ENCODE measurements at regions not wholly inside any gene's neighbourhood (a gene's known extent, or its start where the extent isn't known, plus 50 kb on each side); places are given as distances from the start of the nearest gene placed in this dataset.

DNA sequence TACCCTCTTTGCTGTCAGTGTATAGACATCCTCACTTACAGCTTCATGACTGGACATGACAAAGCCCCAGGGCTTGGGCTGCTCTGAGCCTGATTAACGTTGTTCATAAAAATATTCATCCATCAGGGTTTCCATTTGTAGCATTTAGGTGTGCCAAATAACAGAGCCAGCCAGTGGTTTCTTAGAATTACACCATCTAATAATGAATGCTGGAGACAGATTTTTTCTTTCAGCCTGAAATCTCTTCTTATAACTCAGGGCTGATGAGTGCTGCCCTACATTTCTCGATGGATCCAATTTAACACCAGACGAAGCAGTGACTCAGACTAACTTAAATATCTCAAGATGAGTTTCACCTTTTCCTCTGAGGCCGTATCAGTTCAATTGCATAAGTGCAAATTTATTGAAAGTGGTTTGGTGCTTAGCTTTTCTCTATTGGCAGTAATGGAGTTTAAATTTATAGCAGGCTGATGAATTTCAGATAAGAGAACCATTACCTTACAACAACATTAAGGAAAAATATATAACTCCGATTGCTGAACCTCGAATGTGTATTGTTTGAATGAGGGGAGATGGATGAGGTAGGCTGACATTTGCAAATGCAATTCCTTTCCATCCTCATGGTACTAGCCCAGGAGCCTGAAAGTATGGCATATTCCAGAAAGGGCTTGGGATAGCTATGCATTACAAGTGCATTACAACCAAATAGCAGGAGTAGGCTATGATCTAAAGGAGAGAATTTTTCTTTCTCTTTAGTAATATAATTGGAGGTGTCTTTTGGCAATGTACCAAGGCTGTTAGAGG, 900.6 kb downstream of the KCNMA1 start:
- in situ Hi-C loops (cut with HindIII; ENCODE audit: low sequenced_read_pairs), result no loop called here
- DNase-seq (ENCODE audit: low spot score), result no peak

DNA sequence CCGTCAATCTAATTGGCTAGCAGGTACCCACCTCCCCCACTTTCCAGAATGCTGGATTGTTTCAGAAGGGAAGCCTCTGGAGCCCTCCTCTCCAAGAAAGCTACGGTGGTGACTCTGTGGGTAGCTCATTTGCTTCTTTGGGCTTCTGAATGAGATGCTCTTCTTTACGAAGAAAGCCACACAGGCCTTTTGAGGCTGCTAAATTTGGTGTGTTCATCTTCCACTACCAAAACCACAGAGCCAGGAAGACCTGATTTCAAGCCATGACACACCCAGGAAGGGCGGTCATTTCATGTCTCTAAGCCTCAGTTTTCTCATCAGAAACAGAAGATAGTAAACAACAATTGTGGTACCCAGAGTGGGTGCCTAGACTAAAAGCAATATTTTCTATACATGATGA, 901.2 kb downstream of the KCNMA1 start:
- no peak for DNase-seq (ENCODE audit: low spot score)
- in situ Hi-C loops (cut with HindIII; ENCODE audit: low sequenced_read_pairs), result no loop called here

DNA sequence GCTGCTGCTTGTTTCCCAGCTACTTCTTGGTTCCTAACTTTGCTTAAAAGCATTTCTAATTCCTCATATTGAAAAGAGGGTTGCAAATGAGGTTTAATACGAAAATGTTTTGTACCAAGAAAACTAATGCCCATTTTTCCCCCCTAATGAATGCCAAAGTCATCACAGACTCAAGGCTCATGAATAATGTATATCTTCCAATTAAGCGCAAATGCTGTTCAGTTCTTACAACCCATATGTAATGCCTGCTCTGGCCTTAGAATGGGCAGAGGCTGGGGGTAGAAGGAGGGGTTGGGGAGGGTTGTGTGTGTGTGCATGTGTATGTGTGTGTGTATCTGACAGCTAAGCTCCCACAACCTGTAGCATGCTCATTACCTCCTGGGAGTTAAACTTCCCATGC, 901.7 kb downstream of the KCNMA1 start:
- in situ Hi-C loops (cut with HindIII; ENCODE audit: low sequenced_read_pairs), result no loop called here
- DNase-seq (ENCODE audit: low spot score), result no peak

DNA sequence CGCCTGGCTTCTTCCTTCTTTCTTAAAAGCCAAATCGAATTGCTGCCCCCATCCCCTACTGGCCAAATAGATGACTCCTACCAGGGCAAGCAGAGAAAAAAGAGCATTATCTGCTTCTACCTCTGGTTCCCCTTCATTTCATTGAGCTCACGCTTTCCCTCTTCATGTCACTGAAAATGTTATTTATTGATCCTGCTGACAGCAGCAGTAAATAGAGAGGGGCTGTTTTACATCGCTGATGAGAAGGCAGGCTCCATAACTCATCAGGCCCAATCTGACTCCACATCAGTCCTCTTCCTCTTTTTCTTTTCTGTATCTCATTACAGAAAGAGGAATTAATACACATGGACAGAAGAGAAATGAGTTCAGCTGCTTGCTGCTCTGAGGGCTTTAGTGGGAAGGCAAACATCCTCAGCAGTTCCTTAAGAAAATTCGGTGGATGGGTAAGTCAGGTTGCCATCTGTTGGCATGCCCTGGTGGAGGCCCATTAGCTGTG, 904.1 kb downstream of the KCNMA1 start:
- DNase-seq (ENCODE audit: low spot score), result no peak
- in situ Hi-C loops (cut with HindIII; ENCODE audit: low sequenced_read_pairs), result no loop called here

DNA sequence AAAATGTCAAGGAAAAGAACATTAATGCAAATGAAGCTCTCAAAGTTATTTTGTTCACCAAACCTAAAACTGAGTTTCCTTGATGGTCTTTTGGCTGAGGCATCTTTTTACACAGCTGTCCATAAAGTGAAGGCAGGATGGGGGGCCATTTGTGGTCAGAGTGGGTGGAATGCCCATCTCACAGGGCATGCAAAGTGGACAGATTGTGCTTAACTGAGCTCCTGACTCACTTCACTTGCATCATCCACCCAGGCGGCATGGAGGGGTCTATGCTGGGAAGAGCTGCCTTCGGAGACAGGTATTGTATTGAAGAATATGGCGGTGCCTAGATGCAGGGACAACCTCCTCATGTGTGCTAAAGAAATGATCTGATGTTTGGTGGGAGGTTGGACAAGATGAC, 905.3 kb downstream of the KCNMA1 start:
- in situ Hi-C loops (cut with HindIII; ENCODE audit: low sequenced_read_pairs), result no loop called here
- no peak for DNase-seq (ENCODE audit: low spot score)

DNA sequence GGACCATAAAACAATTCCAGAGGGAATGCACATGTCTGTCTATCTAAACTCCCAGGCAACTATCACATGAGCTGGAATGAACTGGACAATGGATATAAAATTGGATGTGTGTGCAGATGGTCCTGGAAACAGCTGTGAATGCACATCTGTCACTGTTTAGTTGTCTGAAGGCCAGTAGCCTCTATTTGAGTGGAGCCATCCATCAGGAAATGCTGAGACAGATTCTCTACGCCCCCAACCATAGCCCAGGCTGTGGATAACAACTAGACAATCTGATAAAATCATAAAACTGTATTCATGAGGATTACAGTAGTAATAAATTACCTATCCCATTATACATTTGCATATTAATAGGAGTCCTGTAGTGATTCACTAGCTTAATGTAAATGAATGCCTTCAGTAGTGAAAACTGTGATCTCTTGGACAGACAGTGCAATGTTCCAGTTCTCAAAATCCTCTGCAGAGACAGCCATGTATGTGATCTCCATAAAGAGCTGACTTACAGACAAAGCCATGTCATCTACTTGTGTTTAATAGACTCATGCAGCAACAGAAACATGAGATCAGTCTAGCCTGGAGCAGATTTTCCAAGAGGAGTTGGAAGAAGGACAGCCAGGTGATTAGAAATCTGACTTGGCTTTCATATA, 907.6 kb downstream of the KCNMA1 start:
- in situ Hi-C loops (cut with HindIII; ENCODE audit: low sequenced_read_pairs), result no loop called here
- DNase-seq (ENCODE audit: low spot score), result no peak

DNA sequence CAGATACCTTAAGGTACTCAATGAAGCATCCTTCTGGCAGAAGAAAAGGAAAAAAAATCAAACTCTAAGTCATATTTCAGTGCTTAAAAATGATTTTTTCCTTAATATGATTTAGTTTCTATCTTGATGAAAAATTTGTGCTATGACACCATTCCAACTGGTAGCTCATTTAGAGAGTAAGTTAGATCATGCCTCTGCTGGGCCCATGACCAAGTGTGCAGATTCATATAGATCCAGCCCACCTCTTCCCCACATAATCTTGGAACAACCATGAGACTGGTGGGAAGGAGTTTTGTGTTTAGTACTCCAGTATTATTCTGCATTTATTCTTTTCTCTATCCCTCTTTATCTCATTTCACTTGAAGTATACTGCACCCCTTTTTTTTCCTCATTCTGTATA, 908.3 kb downstream of the KCNMA1 start:
- DNase-seq (ENCODE audit: low spot score), result no peak
- in situ Hi-C loops (cut with HindIII; ENCODE audit: low sequenced_read_pairs), result no loop called here

DNA sequence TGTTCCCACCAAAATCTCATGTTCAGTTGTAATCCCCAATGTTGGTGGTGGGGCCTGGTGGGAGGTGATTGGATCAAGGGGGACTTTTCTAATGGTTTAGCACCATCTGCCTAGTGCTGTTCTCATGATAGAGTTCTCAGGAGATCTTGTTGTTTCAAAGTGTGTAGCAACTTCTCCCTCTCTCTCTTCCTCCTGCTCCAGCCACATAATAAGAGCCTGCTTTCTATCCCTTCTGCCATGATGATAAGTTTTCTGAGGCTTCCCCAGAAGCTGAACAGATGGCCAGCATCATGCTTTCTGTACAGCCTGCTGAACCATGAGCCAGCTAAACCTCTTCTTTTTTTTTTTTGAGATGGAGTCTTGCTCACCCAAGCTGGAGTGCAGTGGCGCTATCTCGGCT, 910.6 kb downstream of the KCNMA1 start:
- in situ Hi-C loops (cut with HindIII; ENCODE audit: low sequenced_read_pairs), result no loop called here
- no peak for DNase-seq (ENCODE audit: low spot score)

DNA sequence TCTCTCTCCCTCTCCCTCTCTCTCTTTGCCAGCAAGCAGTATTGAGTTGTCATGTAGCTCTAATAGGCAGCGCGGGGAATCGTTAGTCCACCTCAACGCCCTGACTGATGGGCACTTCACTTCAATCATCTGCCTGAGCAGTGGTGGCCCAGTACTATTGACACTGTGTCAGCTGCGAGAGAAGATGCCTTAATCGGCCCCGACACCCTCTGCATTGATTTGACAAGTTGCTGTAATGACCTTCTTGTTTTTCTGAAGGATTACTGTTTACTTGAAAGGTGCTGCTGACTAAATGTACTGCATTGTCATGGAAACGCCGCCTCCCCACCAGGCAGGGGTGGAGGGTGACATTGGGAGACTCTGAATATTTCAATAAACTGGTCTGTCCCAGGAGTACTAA, 913.8 kb downstream of the KCNMA1 start:
- in situ Hi-C loops (cut with HindIII; ENCODE audit: low sequenced_read_pairs), result no loop called here
- DNase-seq (ENCODE audit: low spot score), result no peak

DNA sequence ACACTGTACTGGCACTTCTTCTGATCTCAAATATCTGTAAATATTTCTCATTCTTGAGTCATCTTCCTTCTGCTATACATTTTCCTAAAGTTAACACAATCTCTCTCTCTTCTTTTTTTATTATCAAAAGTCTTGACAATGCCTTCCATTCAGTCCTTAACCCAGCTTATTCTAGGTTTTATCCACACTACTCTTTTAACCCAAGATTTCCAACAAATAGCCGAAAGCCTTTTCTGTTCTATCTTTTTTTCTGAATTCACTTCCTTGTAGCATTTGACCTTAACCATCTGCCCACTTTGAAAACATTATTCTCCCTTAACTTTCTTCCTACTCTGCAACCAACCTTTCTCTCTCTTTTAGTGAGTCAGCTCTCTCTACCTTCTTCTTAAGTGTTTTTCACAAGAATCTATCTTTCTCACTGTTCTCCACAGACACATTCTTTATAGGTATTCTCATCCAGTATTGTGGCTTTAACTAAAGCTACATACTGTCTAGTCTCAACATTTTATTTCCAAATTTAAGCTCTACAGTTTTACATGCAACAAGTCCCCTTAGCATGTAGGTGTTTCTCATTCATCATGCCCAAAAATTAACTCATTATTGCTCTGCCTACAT, 915.6 kb downstream of the KCNMA1 start:
- in situ Hi-C loops (cut with HindIII; ENCODE audit: low sequenced_read_pairs), result no loop called here
- DNase-seq (ENCODE audit: low spot score), result no peak

DNA sequence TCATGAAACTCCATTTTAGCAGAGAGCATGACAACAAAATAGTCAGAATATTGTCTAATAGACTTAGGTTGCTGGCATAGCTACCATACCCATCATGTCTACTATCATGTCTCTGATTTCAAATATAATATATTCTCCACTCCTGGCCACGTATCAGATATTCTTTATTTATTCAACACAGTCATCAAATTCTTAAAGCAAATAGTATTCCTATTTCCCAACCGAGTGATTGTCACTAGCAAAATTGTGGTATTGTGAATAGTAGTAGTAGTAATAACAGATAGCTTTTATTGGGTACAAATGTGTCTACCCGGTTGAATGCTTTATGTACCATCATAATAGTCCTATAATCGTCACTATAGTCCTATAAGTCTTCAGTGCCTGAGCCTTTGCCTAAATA, 918.6 kb downstream of the KCNMA1 start:
- DNase-seq (ENCODE audit: low spot score), result no peak
- in situ Hi-C loops (cut with HindIII; ENCODE audit: low sequenced_read_pairs), result no loop called here

DNA sequence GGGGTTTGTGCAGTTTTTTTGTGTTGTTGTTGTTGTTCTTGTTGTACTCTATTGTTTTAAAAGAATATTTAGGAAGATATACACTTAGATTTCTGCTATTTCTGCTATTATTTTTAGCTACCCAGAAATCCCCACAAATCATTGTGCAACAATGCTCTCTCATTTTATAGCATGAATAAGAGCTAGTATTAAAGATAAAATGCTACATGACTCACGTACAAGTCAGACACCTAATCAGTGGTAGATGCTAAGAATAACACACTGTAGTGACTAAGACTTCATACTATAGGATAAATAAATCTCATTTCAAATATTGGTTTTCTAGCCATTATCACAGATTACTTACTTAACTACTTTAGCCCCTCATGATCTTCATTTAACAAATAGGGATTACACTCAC, 920.5 kb downstream of the KCNMA1 start:
- no peak for DNase-seq (ENCODE audit: low spot score)
- in situ Hi-C loops (cut with HindIII; ENCODE audit: low sequenced_read_pairs), result no loop called here

DNA sequence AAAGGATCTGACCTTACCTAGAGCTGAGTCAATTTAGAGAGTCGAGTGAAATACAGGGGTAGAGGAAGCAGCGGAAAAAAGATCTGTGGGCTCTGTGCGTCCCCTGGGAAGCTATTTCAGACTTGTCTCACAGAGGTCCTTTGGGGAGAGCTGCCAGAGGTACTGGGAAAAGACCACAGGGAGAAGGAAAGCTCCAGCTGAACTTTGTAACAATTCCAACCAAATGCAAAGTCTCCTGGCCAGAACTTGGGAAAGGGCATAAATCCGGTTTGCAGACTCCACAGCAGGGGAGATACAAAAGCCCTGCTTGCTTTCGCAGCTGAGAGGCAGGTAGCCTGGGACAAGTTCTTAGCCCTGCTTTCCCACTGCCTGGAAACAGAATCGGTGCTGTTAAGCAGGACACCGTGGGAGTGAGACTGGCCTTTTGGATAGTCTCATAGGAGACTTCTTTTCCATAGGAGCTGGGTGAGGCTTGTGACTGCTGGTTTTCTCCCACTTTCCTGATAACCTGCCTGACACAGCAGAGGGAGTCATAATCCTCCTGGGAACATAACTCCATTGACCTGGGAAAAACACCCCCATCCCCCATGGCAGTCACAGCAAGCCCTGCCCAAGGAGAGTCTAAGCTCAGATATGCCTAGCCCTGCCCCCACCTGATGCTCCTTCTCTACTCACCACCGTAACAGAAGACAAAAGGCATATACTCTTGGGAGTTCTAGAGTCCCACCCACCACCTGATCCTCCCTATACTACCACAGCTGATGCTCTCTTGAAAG, 926.2 kb downstream of the KCNMA1 start:
- no peak for DNase-seq (ENCODE audit: low spot score)
- in situ Hi-C loops (cut with HindIII; ENCODE audit: low sequenced_read_pairs), result no loop called here

DNA sequence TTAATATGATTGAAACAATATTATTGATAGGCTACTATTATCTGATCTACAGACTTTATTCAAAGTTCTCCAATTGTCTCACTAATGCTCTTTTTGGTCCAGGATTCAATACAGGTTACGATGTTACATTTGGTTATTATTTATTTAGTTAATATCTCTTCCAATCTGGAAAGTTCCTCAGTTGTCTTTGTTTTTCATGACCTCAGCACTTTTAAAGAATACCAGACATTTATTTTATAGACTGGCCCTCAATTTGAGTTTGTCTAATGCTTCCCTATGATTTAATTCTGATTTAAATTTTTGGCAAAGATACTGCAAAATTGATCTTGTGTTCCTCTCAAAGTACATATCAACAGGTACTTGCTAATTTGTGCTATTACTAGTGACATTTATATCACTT, 937.4 kb downstream of the KCNMA1 start:
- in situ Hi-C loops (cut with HindIII; ENCODE audit: low sequenced_read_pairs), result no loop called here

DNA sequence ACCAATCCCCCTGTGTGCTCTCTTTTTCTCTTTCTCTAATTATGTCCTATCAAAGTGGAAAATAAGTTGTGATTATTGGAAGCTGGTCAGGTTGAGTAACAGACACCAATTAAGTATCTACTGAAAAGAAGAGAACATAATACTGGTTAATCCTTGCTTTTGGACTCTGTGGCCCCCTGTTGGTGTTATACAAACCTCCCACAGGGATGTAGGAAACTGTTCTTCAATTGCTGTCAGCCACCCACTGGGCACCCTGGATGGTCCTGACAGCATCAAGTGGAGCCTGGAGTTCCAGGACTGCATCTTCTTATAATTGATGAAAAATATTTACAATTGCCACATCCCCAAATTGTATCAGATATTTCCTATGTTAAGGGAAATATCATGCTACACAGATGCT, 939.7 kb downstream of the KCNMA1 start:
- in situ Hi-C loops (cut with HindIII; ENCODE audit: low sequenced_read_pairs), result no loop called here
- DNase-seq (ENCODE audit: low spot score), result no peak

More for the DNA sequence above, 937.4 kb downstream of the KCNMA1 start:
- DNase-seq (ENCODE audit: low spot score), result no peak

DNA sequence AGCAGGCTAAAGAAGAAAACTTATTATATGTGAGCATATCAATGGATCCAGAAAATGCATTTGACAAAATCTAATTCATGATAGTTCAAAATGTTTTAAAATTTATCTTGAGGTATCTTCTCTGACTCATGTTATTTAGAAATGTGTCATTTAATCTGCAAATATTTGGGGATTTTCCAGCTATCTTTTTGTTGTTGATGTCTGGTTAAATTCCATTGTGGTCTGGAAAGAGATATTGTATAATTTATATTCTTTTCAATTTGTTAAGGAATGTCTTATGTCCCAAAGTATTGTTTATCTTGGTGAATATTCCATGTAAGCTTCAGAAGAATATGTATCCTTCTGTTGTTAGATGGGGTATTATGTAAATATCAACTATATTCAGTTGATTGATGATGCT, 942.5 kb downstream of the KCNMA1 start:
- in situ Hi-C loops (cut with HindIII; ENCODE audit: low sequenced_read_pairs), result no loop called here
- no peak for DNase-seq (ENCODE audit: low spot score)

DNA sequence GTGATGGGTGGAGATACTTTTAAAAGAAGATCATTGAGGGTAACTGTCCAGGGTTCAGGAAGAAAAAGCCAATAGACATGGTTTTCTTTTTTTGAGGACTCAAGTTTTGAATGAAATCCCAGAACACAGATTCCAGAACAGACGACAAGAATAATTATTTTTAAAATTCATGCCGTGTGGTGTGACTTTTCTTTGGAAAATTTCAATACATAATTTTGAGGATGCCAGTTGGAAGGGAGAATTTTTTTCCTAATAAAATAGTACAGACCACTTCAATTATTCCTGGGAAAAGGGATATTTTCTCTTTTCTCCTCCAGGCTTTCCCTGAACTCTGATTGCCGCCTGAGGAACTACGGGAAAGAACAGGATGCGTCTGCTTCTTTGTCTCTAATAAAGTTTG, 951.4 kb downstream of the KCNMA1 start:
- in situ Hi-C loops (cut with HindIII; ENCODE audit: low sequenced_read_pairs), result no loop called here

DNA sequence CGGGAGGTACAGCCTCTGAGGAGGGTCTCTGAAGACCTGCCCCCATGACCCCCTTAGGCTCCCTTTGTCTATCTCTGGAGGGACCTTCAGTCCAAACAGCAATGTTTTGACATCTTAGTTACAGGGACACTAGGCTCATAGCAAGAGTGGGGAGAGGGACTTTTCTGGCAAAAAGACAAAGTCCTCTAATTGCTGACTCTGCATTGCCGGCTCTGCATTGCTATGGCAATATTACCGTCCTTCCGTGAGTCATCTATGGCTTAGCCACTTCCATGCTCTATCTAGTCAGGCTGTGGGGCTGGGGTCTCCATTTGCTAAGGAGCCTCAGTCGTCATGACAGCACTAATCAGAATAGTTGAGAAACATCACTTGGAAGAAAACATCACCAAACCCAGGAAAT, 952.6 kb downstream of the KCNMA1 start:
- in situ Hi-C loops (cut with HindIII; ENCODE audit: low sequenced_read_pairs), result no loop called here
- DNase-seq (ENCODE audit: low spot score), result no peak

More for the DNA sequence above, 951.4 kb downstream of the KCNMA1 start:
- no peak for DNase-seq (ENCODE audit: low spot score)

DNA sequence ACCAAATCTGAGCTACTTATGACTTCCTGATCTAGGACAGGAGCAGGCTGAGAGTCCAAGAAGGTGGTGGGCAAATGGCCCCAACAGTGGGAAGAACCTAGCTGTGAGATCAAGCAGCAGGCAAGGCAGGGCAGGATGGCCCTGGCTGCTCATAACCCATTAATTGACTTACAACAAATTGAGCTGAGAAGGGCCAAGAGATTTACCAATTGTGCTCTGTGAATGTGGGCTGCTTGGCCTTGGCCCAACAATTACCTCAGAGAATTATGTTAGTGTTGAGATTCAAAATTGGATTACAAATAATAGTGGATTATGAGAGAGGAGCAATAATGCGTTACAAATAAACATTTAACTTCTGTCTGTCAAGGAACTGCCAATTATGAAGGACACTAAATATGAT, 956.5 kb downstream of the KCNMA1 start:
- in situ Hi-C loops (cut with HindIII; ENCODE audit: low sequenced_read_pairs), result no loop called here
- no peak for DNase-seq (ENCODE audit: low spot score)

DNA sequence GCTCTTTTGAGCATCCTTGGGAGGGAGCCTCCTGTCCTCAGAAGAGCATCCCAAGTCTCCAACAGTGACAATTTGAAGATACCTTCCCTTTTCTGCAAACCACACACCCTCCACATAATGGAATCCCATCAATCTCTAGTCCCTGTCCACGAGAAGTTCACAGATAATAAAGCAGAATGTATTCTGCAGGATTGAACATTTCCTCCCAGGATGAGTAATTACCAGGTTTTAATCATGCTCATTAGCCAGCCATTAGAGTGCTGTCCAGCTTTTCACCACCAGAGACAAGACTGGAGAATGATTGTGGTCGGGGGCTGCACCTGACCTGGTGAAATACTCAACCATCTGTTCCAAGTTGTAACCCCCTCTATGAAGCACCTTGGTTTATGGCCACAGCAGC, 958.6 kb downstream of the KCNMA1 start:
- in situ Hi-C loops (cut with HindIII; ENCODE audit: low sequenced_read_pairs), result no loop called here
- no peak for DNase-seq (ENCODE audit: low spot score)

Measured in G401 (cell line).